22Rv1 (cell line): ENCODE measurements at regions not wholly inside any gene's neighbourhood (a gene's known extent, or its start where the extent isn't known, plus 50 kb on each side); places are given as distances from the start of the nearest gene placed in this dataset.

Source experiments
- H3K27ac ChIP-seq: fragments of 450-650 bp; 2 replicates; pipeline ENCODE4 v1.5.1; 2017
- CTCF ChIP-seq: fragments of 450-650 bp; IDR thresholded peaks from 2 replicates; pipeline ENCODE4 v1.5.1; 2017; ENCODE audit warnings: mild to moderate bottlenecking
- ZFX ChIP-seq: fragments of 450-650 bp; IDR thresholded peaks from 2 replicates; pipeline ENCODE4 v1.6.1; 2017; ENCODE audit warnings: antibody characterized with exemption, borderline replicate concordance

GRCh38 chr2:129912871-129913694 is 66.4 kb upstream of the RAB6C start:
- H3K27ac ChIP-seq, result no peak overlapping the region
- TF ChIP-seq CTCF (no peak), ZFX (no peak)

DNA sequence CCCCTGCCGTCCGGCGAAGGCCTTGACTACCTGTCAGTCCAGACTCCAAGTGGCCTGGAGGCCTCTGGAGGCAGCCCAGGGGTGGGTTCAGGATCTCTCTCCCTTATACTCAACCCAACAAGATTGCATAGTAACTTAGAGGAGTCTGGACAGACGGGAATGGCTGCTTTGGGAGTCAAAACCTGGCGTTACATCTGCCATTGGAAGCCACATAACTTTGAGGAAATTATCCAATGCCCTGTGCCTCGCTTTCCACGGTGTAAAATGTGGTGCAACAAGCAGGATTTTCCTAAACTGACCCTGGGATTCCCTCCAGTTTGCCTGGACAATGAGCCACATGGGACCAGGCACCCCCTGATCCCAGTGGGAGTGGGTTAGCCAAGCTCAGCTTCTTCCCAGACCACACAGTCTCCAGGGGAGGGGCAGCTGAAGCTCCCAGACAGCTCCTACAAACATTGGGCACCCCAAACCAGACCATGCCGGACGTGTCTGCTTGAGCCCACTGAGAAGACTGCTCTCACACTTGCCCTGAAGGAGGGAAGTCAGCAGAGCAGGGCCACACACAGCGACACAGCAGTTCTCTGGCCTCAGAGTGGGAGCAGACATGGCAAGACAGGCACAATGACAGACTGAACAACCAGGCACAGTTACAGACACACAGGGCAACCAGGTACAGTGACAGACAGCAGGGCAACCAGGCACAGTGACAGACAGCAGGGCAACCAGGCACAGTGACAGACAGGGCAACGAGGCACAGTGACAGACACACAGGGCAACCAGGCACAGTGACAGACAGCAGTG is 65.6 kb upstream of the RAB6C start:
- TF ChIP-seq ZFX, result no peak
- no peak for TF ChIP-seq CTCF
- H3K27ac ChIP-seq, result no peak overlapping the region

DNA sequence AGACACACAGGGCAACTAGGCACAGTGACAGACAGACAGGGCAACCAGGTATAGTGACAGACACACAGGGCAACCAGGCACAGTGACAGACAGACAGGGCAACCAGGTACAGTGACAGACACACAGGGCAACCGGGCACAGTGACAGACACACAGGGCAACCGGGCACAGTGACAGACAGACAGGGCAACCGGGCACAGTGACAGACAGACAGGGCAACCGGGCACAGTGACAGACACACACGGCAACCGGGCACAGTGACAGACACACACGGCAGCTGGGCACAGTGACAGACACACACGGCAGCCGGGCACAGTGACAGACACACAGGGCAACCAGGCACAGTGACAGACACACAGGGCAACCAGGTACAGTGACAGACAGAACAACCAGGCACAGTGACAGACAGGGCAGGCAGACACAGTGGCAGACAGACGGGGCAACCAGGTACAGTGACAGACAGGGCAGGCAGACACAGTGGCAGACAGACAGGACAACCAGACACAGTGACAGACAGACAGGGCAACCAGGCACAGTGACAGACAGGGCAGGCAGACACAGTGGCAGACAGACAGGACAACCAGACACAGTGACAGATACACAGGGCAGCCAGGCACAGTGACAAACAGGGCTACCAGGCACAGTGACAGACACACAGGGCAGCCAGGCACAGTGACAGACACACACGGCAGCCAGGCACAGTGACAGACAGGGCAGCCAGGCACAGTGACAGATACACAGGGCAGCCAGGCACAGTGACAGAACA is 64.7 kb upstream of the RAB6C start:
- no peak for TF ChIP-seq ZFX
- TF ChIP-seq CTCF, result no peak
- no peak overlapping the region for H3K27ac ChIP-seq

- TF ChIP-seq CTCF (no peak), ZFX (no peak)
- no peak overlapping the region for H3K27ac ChIP-seq
Measured at GRCh38 chr2:129915303-129915840, 64.1 kb upstream of the RAB6C start.

DNA sequence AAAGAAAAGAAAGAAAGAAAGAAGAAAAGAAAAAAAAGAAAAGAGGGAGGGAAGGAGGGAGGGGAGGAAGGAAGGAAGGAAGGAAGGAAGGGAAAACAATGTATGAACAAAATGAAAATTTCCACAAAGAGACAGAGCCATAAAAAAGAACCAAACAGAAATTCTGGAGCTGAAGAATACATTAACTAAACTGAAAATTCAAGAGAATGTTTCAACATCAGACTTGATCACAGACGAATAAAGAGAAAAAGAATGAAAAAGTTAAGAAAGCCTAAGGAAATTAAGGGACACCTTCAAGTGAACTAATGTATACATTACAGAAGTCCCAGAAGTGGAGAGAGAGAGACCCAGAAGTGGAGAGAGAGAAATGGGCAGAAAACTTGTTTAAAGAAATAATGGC is 60.9 kb upstream of the RAB6C start:
- no peak for TF ChIP-seq ZFX
- no peak for TF ChIP-seq CTCF
- no peak overlapping the region for H3K27ac ChIP-seq

- H3K27ac ChIP-seq, result no peak overlapping the region
- TF ChIP-seq ZFX (no peak), CTCF (no peak)
Measured at GRCh38 chr2:129922571-129923264, 56.7 kb upstream of the RAB6C start.
